Hepatocyte (in vitro differentiated cells): ENCODE measurements at regions not wholly inside any gene's neighbourhood (a gene's known extent, or its start where the extent isn't known, plus 50 kb on each side); places are given as distances from the start of the nearest gene placed in this dataset.

ENCODE experiments used
- EZH2phosphoT487 ChIP-seq: fragments of 200-600 bp; sonication (generic); IDR thresholded peaks from one replicate; pipeline ENCODE4 v1.6.1; 2018; ENCODE audit warnings: antibody characterized with exemption, mild to moderate bottlenecking, low read depth, moderate library complexity; ENCODE audit not compliant: unreplicated experiment, severe bottlenecking
- TF ChIP-seq, protein P1 (sequence below): fragments of 200-600 bp; sonication (generic); IDR thresholded peaks from 2 replicates; pipeline ENCODE4 v1.5.1; 2016; ENCODE audit warnings: antibody characterized with exemption, mild to moderate bottlenecking; ENCODE audit not compliant: poor library complexity

DNA sequence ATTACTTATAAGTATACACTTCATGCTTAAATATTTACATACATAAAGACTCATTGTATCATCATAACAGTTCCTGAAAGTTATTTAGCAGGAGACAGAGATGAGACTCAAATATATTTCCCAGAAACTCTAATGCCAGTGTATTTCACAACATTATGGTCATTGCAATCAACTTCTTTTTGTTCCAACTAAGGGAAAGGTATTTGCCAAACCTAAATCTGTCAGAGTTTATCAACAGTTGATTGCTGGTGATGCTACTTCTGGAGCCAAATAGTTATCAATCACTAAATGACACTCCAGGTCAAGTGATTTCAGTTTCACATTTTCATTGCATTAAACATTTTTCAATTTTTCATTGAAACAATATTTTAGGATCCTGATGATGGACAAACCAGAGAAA is 72.1 kb upstream of the AVPR1A start:
- TF ChIP-seq, protein P1, sequence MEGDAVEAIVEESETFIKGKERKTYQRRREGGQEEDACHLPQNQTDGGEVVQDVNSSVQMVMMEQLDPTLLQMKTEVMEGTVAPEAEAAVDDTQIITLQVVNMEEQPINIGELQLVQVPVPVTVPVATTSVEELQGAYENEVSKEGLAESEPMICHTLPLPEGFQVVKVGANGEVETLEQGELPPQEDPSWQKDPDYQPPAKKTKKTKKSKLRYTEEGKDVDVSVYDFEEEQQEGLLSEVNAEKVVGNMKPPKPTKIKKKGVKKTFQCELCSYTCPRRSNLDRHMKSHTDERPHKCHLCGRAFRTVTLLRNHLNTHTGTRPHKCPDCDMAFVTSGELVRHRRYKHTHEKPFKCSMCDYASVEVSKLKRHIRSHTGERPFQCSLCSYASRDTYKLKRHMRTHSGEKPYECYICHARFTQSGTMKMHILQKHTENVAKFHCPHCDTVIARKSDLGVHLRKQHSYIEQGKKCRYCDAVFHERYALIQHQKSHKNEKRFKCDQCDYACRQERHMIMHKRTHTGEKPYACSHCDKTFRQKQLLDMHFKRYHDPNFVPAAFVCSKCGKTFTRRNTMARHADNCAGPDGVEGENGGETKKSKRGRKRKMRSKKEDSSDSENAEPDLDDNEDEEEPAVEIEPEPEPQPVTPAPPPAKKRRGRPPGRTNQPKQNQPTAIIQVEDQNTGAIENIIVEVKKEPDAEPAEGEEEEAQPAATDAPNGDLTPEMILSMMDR = no peak
- no peak for TF ChIP-seq EZH2phosphoT487
